ENCODE measurements at regions not wholly inside any gene's neighbourhood (a gene's known extent, or its start where the extent isn't known, plus 50 kb on each side); places are given as distances from the start of the nearest gene placed in this dataset.

DNA sequence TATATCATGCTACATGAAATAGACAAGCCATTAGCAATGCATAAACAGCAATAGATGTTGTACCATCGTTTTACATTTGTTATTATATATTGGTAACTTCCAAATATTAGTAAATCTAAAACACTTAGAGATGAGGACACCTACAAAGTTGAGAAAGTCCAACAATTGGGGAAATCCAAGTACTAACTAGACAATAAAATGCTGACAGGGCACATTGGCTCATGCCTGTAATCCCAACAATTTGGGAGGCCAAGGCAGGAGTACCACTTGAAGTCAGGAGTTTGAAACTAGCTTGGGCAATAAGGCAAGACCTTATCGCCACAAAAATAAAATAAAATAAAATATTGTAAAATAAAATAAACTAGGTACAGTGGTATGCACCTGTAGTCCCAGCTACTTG lies 1023.1 kb downstream of the SUCLG1 start:
- no peaks in the 10 kb centered on the region for H3K27me3 ChIP-seq (ENCODE audit: control insufficient read depth in 2 of 2, insufficient read depth in 2 of 2, low read length in 2 of 2)
- ChIA-PET POLR2A (no interaction called here), CTCF (ENCODE audit: low intra/inter-chr PET ratio) (no interaction called here)
- BruUV-seq (replicated peaks): no TSS peak
- no peaks in the 10 kb centered on the region for H3K36me3 ChIP-seq (ENCODE audit: control insufficient read depth, insufficient read depth, low read length)
- H3K27ac ChIP-seq (ENCODE audit: extremely low read depth, low read depth, low read length): no peak overlapping the region
- intact Hi-C loops (cut with micrococcal nuclease) (no loop called here), in situ Hi-C loops (cut with MboI) (no loop called here)
- DNase-seq (ENCODE audit: extremely low read depth in 1 of 4, low spot score in 3 of 4) (no peak), FAIRE-seq (no peak), ATAC-seq (no peak)
- H3K9me1 ChIP-seq (ENCODE audit: control insufficient read depth, insufficient read depth, low read length): no peaks in the 10 kb centered on the region
- no peak overlapping the region for H2AFZ ChIP-seq (ENCODE audit: low read depth, low read length)
- TF ChIP-seq ZNF316 (IDR thresholded peaks at IDR 0.05) (peak; percentile 36; the same call in 1 of the 2 replicates), ZFP30 (CRISPR knock-in tag; IDR thresholded peaks at IDR 0.05; ENCODE audit: borderline replicate concordance) (no peak), SMARCB1 (IDR thresholded peaks at IDR 0.05; ENCODE audit: insufficient read length, low read depth) (no peak), SRSF7 (optimal IDR thresholded peaks at IDR 0.05; ENCODE audit: low read depth, low read length) (no peak), MAFF (IDR thresholded peaks at IDR 0.05; ENCODE audit: low read length) (peak; percentile 78), ZFP1 (CRISPR knock-in tag; IDR thresholded peaks at IDR 0.05) (no peak), C11orf30 (IDR thresholded peaks at IDR 0.05; ENCODE audit: low read depth) (peak; percentile 31; the same call in 1 of the 2 replicates), MAFK (IDR thresholded peaks at IDR 0.05; ENCODE audit: low read length) (peak; percentile 83), MEF2D (tag; conservative IDR thresholded peaks at IDR 0.05; ENCODE audit: low read depth) (no peak)
- TF ChIP-seq, protein P1, sequence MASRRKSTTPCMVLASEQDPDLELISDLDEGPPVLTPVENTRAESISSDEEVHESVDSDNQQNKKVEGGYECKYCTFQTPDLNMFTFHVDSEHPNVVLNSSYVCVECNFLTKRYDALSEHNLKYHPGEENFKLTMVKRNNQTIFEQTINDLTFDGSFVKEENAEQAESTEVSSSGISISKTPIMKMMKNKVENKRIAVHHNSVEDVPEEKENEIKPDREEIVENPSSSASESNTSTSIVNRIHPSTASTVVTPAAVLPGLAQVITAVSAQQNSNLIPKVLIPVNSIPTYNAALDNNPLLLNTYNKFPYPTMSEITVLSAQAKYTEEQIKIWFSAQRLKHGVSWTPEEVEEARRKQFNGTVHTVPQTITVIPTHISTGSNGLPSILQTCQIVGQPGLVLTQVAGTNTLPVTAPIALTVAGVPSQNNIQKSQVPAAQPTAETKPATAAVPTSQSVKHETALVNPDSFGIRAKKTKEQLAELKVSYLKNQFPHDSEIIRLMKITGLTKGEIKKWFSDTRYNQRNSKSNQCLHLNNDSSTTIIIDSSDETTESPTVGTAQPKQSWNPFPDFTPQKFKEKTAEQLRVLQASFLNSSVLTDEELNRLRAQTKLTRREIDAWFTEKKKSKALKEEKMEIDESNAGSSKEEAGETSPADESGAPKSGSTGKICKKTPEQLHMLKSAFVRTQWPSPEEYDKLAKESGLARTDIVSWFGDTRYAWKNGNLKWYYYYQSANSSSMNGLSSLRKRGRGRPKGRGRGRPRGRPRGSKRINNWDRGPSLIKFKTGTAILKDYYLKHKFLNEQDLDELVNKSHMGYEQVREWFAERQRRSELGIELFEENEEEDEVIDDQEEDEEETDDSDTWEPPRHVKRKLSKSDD (conservative IDR thresholded peaks at IDR 0.05; ENCODE audit: low read length): no peak
- TF ChIP-seq, protein P2, sequence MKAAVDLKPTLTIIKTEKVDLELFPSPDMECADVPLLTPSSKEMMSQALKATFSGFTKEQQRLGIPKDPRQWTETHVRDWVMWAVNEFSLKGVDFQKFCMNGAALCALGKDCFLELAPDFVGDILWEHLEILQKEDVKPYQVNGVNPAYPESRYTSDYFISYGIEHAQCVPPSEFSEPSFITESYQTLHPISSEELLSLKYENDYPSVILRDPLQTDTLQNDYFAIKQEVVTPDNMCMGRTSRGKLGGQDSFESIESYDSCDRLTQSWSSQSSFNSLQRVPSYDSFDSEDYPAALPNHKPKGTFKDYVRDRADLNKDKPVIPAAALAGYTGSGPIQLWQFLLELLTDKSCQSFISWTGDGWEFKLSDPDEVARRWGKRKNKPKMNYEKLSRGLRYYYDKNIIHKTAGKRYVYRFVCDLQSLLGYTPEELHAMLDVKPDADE (conservative IDR thresholded peaks at IDR 0.05; ENCODE audit: control insufficient read depth, low read depth, low read length): no peak
- no peak overlapping the region for H3K4me3 ChIP-seq
- no peaks in the 10 kb centered on the region for H3K9me3 ChIP-seq (replicated peaks; ENCODE audit: control insufficient read depth, insufficient read depth, low read depth, low read length)
- H4K20me1 ChIP-seq (replicated peaks; ENCODE audit: control insufficient read depth, insufficient read depth, low read length): no peaks in the 10 kb centered on the region
- 5% methylated on average over 2 of the region's 2 CpGs for WGBS (ENCODE audit: insufficient coverage, low coverage, missing lambda C conversion rate)
- no peaks in the 10 kb centered on the region for H3K4me1 ChIP-seq (replicated peaks in 1 of 2; ENCODE audit: control insufficient read depth in 2 of 2, insufficient read depth in 2 of 2, low read length in 2 of 2)
- H3K4me2 ChIP-seq (ENCODE audit: insufficient read depth, low read length): no peak overlapping the region
- no peak overlapping the region for H3K9ac ChIP-seq (ENCODE audit: insufficient read depth in 1 of 2, low read depth in 2 of 2, low read length in 2 of 2)
- no peaks in the 10 kb centered on the region for H3K79me2 ChIP-seq (ENCODE audit: control insufficient read depth, insufficient read depth, low read length)
